H1 (cell line): ENCODE measurements at regions not wholly inside any gene's neighbourhood (a gene's known extent, or its start where the extent isn't known, plus 50 kb on each side); places are given as distances from the start of the nearest gene placed in this dataset.

ENCODE experiments used
- CTCF ChIA-PET: fragments of 300-600 bp; sonication (Branson Sonifier 250); formaldehyde crosslinking; loops from one replicate; lab custom pipeline; 2021; ENCODE audit not compliant: partially characterized antibody; lab: Charles Lee
- POLR2A ChIA-PET: fragments of 300-600 bp; sonication (Branson Sonifier 250); formaldehyde crosslinking; loops from one replicate; lab custom pipeline; 2021; ENCODE audit warnings: inconsistent platforms; ENCODE audit not compliant: partially characterized antibody; lab: Charles Lee
- DNase-seq, 2 experiments: peaks; one replicate each; pipeline versions ENCODE4 v3.0.0 to v3.0.0-alpha.2; 2010 to 2022; ENCODE audit warnings: low spot score in 2 of 2, low read depth in 1 of 2, mixed read lengths in 1 of 2
- FAIRE-seq: peaks from 2 replicates; lab custom pipeline; 2011; peaks lifted over from hg19 to GRCh38; lab: Jason Lieb, UNC
- H2AFZ ChIP-seq: 2 replicates; pipeline ENCODE4 v1.8.1; 2012; ENCODE audit warnings: low read length, inconsistent platforms
- H2AK5ac ChIP-seq: 2 replicates; pipeline ENCODE4 v1.6.1; 2013; ENCODE audit warnings: low read depth, low read length
- H2BK120ac ChIP-seq: replicated peaks from 2 replicates; pipeline ENCODE3; 2013; ENCODE audit warnings: low read depth, low read length, inconsistent platforms
- H2BK12ac ChIP-seq: 2 replicates; pipeline ENCODE4 v1.6.1; 2013; ENCODE audit warnings: low read depth, low read length
- H2BK15ac ChIP-seq: 2 replicates; pipeline ENCODE4 v1.6.1; 2013; ENCODE audit warnings: low read length
- H2BK20ac ChIP-seq: 2 replicates; pipeline ENCODE4 v1.6.1; 2013; ENCODE audit warnings: low read length
- H2BK5ac ChIP-seq: 2 replicates; pipeline ENCODE4 v1.6.1; 2013; ENCODE audit warnings: low read depth, low read length
- H3K14ac ChIP-seq: 2 replicates; pipeline ENCODE4 v1.6.1; 2013; ENCODE audit warnings: inconsistent platforms; ENCODE audit not compliant: insufficient read length
- H3K18ac ChIP-seq: 2 replicates; pipeline ENCODE4 v1.6.1; 2013; ENCODE audit warnings: low read length; ENCODE audit errors: extremely low read depth
- H3K23ac ChIP-seq: 2 replicates; pipeline ENCODE4 v1.6.1; 2013; ENCODE audit warnings: inconsistent platforms; ENCODE audit not compliant: insufficient read length
- H3K23me2 ChIP-seq: 2 replicates; pipeline ENCODE4 v1.6.1; 2013; ENCODE audit warnings: low read depth, low read length
- H3K27ac ChIP-seq: 2 replicates; pipeline ENCODE4 v1.6.1; 2011; ENCODE audit warnings: low read depth, low read length, inconsistent platforms
- H3K27me3 ChIP-seq, 4 experiments: replicated peaks in 1 of 4; 1 replicate in 1 of 4; 2 replicates in 3 of 4; pipeline versions ENCODE4 v1.6.1 to v1.8.1; 2011 to 2013; ENCODE audit warnings: low read length in 3 of 4, mild to moderate bottlenecking in 3 of 4, inconsistent platforms in 2 of 4, mixed read lengths in 2 of 4, moderate library complexity in 1 of 4; ENCODE audit not compliant: control insufficient read depth in 3 of 4, insufficient read depth in 3 of 4; ENCODE audit errors: extremely low read depth in 1 of 4
- H3K36me3 ChIP-seq, 4 experiments: 2 replicates each; pipeline versions ENCODE4 v1.6.1 to v1.8.1; 2011 to 2013; ENCODE audit warnings: mild to moderate bottlenecking in 4 of 4, low read length in 3 of 4, moderate library complexity in 2 of 4, control low read depth in 1 of 4, inconsistent platforms in 1 of 4; ENCODE audit not compliant: insufficient read depth in 4 of 4, control insufficient read depth in 2 of 4
- H3K4ac ChIP-seq: replicated peaks from 2 replicates; pipeline ENCODE3; 2013; ENCODE audit warnings: low read length, low read depth, mixed read lengths, inconsistent platforms; ENCODE audit not compliant: insufficient read length
- H3K4me1 ChIP-seq, 4 experiments: replicated peaks in 1 of 4; 1 replicate in 1 of 4; 2 replicates in 3 of 4; pipeline versions ENCODE4 v1.6.1 to v1.8.1; 2011 to 2013; ENCODE audit warnings: low read length in 3 of 4, inconsistent platforms in 2 of 4, mixed read lengths in 1 of 4; ENCODE audit not compliant: insufficient read depth in 4 of 4, control insufficient read depth in 3 of 4
- H3K4me2 ChIP-seq, 2 experiments: 2 replicates each; pipeline versions ENCODE4 v1.6.1 to v1.8.1; 2011 to 2013; ENCODE audit warnings: low read depth in 2 of 2, low read length in 2 of 2, control low read depth in 1 of 2, inconsistent platforms in 1 of 2, mild to moderate bottlenecking in 1 of 2; ENCODE audit not compliant: insufficient read depth in 1 of 2
- H3K4me3 ChIP-seq, 4 experiments: fragments of 200-600, 300-600 bp in 1 of 4; sonication (generic), shearing (Covaris generic), sonication (Bioruptor Twin) in 1 of 4; 2 replicates each; pipeline versions ENCODE4 v1.5.1 to v1.8.1; 2011 to 2016; ENCODE audit warnings: low read length in 4 of 4, low read depth in 3 of 4, control low read depth in 2 of 4, inconsistent platforms in 2 of 4, mild to moderate bottlenecking in 2 of 4, mixed read lengths in 1 of 4, moderate library complexity in 1 of 4; ENCODE audit not compliant: insufficient read depth in 2 of 4; ENCODE audit errors: extremely low read depth in 1 of 4
- H3K56ac ChIP-seq: replicated peaks from 2 replicates; pipeline ENCODE3; 2013; ENCODE audit warnings: low read depth, mild to moderate bottlenecking, mixed read lengths, low read length, inconsistent platforms; ENCODE audit not compliant: insufficient read length
- H3K79me1 ChIP-seq: 2 replicates; pipeline ENCODE4 v1.6.1; 2013; ENCODE audit warnings: low read depth, low read length, control low read depth
- H3K79me2 ChIP-seq, 2 experiments: 2 replicates each; pipeline versions ENCODE4 v1.6.1 to v1.8.1; 2012 to 2013; ENCODE audit warnings: low read length in 2 of 2, mild to moderate bottlenecking in 2 of 2, inconsistent platforms in 1 of 2; ENCODE audit not compliant: insufficient read depth in 2 of 2, control insufficient read depth in 1 of 2
- H3K9ac ChIP-seq, 4 experiments: replicated peaks in 1 of 4; 1 replicate in 1 of 4; 2 replicates in 3 of 4; pipeline versions ENCODE4 v1.6.1 to v1.8.1; 2011 to 2013; ENCODE audit warnings: low read depth in 3 of 4, low read length in 3 of 4, control low read depth in 2 of 4, mild to moderate bottlenecking in 2 of 4, moderate library complexity in 2 of 4, inconsistent platforms in 1 of 4; ENCODE audit errors: extremely low read depth in 1 of 4
- H3K9me3 ChIP-seq, 2 experiments: 2 replicates each; pipeline versions ENCODE4 v1.6.1 to v1.8.1; 2012 to 2013; ENCODE audit warnings: mild to moderate bottlenecking in 2 of 2, moderate library complexity in 2 of 2, control low read depth in 1 of 2, inconsistent platforms in 1 of 2, low read depth in 1 of 2, low read length in 1 of 2, mixed read lengths in 1 of 2; ENCODE audit not compliant: insufficient read depth in 2 of 2
- H4K20me1 ChIP-seq, 2 experiments: replicated peaks in 1 of 2; 2 replicates each; pipeline versions ENCODE3 to v1.8.1; 2011 to 2013; ENCODE audit warnings: inconsistent platforms in 2 of 2, low read length in 2 of 2, mild to moderate bottlenecking in 1 of 2; ENCODE audit not compliant: insufficient read depth in 2 of 2, control insufficient read depth in 1 of 2
- H4K5ac ChIP-seq: 2 replicates; pipeline ENCODE4 v1.6.1; 2013; ENCODE audit warnings: low read length, low read depth, mixed read lengths, inconsistent platforms; ENCODE audit not compliant: insufficient read length
- H4K8ac ChIP-seq: 2 replicates; pipeline ENCODE4 v1.8.0; 2013; ENCODE audit warnings: mild to moderate bottlenecking, moderate library complexity, low read length, inconsistent platforms; ENCODE audit not compliant: insufficient read depth; ENCODE audit errors: extremely low read depth
- H4K91ac ChIP-seq: replicated peaks from 2 replicates; pipeline ENCODE3; 2013; ENCODE audit warnings: low read length, mixed read lengths, inconsistent platforms; ENCODE audit not compliant: insufficient read length
- FOSL1 ChIP-seq: IDR thresholded peaks from 2 replicates; pipeline ENCODE4 v1.6.1; 2011; ENCODE audit warnings: mild to moderate bottlenecking, low read depth, low read length, moderate library complexity; ENCODE audit not compliant: insufficient read depth
- GABPA ChIP-seq: IDR thresholded peaks from 2 replicates; pipeline ENCODE4 v1.6.1; 2011; ENCODE audit warnings: mild to moderate bottlenecking, low read length, moderate library complexity, borderline replicate concordance; ENCODE audit not compliant: insufficient read depth
- HDAC2 ChIP-seq, 2 experiments: fragments of 300-600 bp in 1 of 2; sonication (generic) in 1 of 2; IDR thresholded peaks; 2 replicates each; pipeline ENCODE4 v1.6.1; 2011 to 2012; ENCODE audit warnings: low read depth in 2 of 2, low read length in 2 of 2, mild to moderate bottlenecking in 2 of 2, moderate library complexity in 2 of 2, borderline replicate concordance in 1 of 2, inconsistent platforms in 1 of 2
- JUND ChIP-seq: IDR thresholded peaks from 2 replicates; pipeline ENCODE4 v1.6.1; 2011; ENCODE audit warnings: mild to moderate bottlenecking, improper control_type of control experiment, low read length
- KDM1A ChIP-seq: fragments of 200-600, 300-600 bp; sonication (generic); IDR thresholded peaks from 2 replicates; pipeline ENCODE4 v1.7.1; 2016; ENCODE audit warnings: mild to moderate bottlenecking, low read length, borderline replicate concordance
- NANOG ChIP-seq: IDR thresholded peaks from 2 replicates; pipeline ENCODE4 v1.6.1; 2011; ENCODE audit warnings: low read length, low read depth, mild to moderate bottlenecking, inconsistent platforms; ENCODE audit not compliant: insufficient read depth, poor library complexity, severe bottlenecking
- PHF8 ChIP-seq: fragments of 200-600 bp; sonication (generic); conservative IDR thresholded peaks from 2 replicates; pipeline ENCODE4 v1.7.1; 2012; ENCODE audit warnings: low read depth, mild to moderate bottlenecking, inconsistent platforms, low read length, moderate library complexity
- SIN3A ChIP-seq, 2 experiments: IDR thresholded peaks in 1 of 2; conservative IDR thresholded peaks in 1 of 2; 2 replicates each; pipeline ENCODE4 v1.6.1; 2011 to 2012; ENCODE audit warnings: low read length in 2 of 2, improper control_type of control experiment in 1 of 2, low read depth in 1 of 2, mild to moderate bottlenecking in 1 of 2
- TCF12 ChIP-seq: IDR thresholded peaks from 2 replicates; pipeline ENCODE4 v1.6.1; 2011; ENCODE audit warnings: low read depth, mild to moderate bottlenecking, low read length
- WGBS, 2 experiments: shearing (Covaris generic) in 1 of 2; methylation state at CpG; one replicate each; pipeline versions ENCODE4 v1.1.6 to v1.1.7; 2013 to 2015; ENCODE audit warnings: low lambda C conversion rate in 2 of 2, mixed read lengths in 2 of 2, inconsistent platforms in 1 of 2, low coverage in 1 of 2, missing lambda C conversion rate in 1 of 2; ENCODE audit not compliant: insufficient replicate concordance in 2 of 2, insufficient coverage in 1 of 2, insufficient read length in 1 of 2; ENCODE audit errors: extremely low coverage in 1 of 2, missing lambda C conversion rate in 1 of 2; 5-methylcytosine and 5-hydroxymethylcytosine counted together
- TF ChIP-seq, protein P1 (sequence below): IDR thresholded peaks from 2 replicates; pipeline ENCODE4 v1.6.1; 2012; ENCODE audit warnings: inconsistent platforms

DNA sequence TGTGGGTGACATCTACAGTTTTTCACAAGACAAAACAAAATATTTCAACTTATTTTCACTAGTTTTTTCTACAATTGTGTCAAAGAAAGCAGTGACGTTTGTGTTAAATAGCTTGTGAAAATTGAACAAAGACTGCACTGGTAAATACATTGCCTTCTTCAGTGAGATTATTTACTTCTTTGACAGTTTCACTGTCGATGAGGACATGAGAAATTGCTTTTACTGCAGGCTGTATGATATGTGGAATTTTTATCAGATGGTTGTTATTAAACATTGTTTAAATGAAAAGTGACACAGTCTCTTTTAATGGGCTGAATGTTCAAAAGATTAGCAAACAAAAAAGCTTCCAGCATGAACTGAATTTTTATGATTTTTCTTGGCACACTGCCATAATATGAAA, 773.9 kb upstream of the CADM2 start:
- Histone ChIP-seq H3K18ac (no peak overlapping the region), H2BK120ac (no peak overlapping the region), H2BK12ac (no peak overlapping the region), H3K9ac (no peak overlapping the region), H3K79me1 (no peaks in the 10 kb centered on the region), H4K91ac (no peak overlapping the region), H3K23me2 (no peaks in the 10 kb centered on the region), H4K20me1 (no peaks in the 10 kb centered on the region), H3K56ac (no peak overlapping the region), H3K79me2 (no peaks in the 10 kb centered on the region), H4K8ac (no peak overlapping the region), H2AFZ (no peak overlapping the region), H2BK15ac (no peak overlapping the region), H3K9me3 (0 out of 4 replicates have a peak, but pooled peaks cover 2 to 3% of the 10 kb centered on the region in 2 experiments), H3K4me3 (no peak overlapping the region), H3K14ac (no peak overlapping the region), H3K4me1 (no peaks in the 10 kb centered on the region), H2BK5ac (no peak overlapping the region), H4K5ac (no peak overlapping the region), H3K27ac (no peak overlapping the region), H3K4ac (no peak overlapping the region), H3K23ac (no peak overlapping the region), H2AK5ac (no peak overlapping the region), H3K36me3 (no peaks in the 10 kb centered on the region), H2BK20ac (no peak overlapping the region), H3K27me3 (no peaks in the 10 kb centered on the region), H3K4me2 (no peak overlapping the region)
- WGBS, 2 experiments: 89% methylated on average over 2 of the region's 2 CpGs; no CpG with 5 or more reads in 1 of the 2 experiments
- no peak for TF ChIP-seq NANOG
- TF ChIP-seq, protein P1, sequence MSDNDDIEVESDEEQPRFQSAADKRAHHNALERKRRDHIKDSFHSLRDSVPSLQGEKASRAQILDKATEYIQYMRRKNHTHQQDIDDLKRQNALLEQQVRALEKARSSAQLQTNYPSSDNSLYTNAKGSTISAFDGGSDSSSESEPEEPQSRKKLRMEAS: no peak
- TF ChIP-seq FOSL1: no peak
- TF ChIP-seq HDAC2 (IDR thresholded peaks at IDR 0.05; ENCODE audit: borderline replicate concordance in 1 of 2, low read depth in 2 of 2, low read length in 2 of 2): no peak
- TF ChIP-seq GABPA: no peak
- no peak for TF ChIP-seq KDM1A
- no peak for TF ChIP-seq SIN3A (conservative IDR thresholded peaks at IDR 0.05 in 1 of 2, IDR thresholded peaks at IDR 0.05 in 1 of 2; ENCODE audit: low read depth in 1 of 2, low read length in 2 of 2)
- no peak for TF ChIP-seq PHF8
- no peak for TF ChIP-seq TCF12
- TF ChIP-seq JUND: no peak
- FAIRE-seq (no peak), DNase-seq (no peak)
- CTCF ChIA-PET: no interaction called here
- POLR2A ChIA-PET: no interaction called here
